Pancreas (tissue), 10 donors: ENCODE measurements at regions not wholly inside any gene's neighbourhood (a gene's known extent, or its start where the extent isn't known, plus 50 kb on each side); places are given as distances from the start of the nearest gene placed in this dataset.
A peak's percentile ranks its signal among the peaks of the same experiment; 100 is the strongest.

Experiments used
- ATAC-seq, 4 donors: fragments of 200-7000 bp; cut with Tn5 transposase; one replicate each; pipeline versions ENCODE4 v1.8.0 to v1.9.1; 2020; ENCODE audit warnings: mild to moderate bottlenecking in 4 of 4, moderate library complexity in 4 of 4
- DNase-seq, 6 donors: peaks; one replicate each; pipeline ENCODE4 v3.0.0-alpha.2; 2020
- FAIRE-seq: peaks from 2 replicates; lab custom pipeline; 2012; peaks lifted over from hg19 to GRCh38; lab: Jason Lieb, UNC
- H3K27ac ChIP-seq, 4 donors: fragments of 200-600 bp; sonication (generic); 1 replicate in 3 of 4; 2 replicates in 1 of 4; pipeline versions ENCODE4 v1.5.0 to v1.8.0; 2020
- H3K27me3 ChIP-seq, 4 donors: fragments of 200-600 bp; one replicate each; pipeline ENCODE4 v1.8.0; 2021
- H3K36me3 ChIP-seq, 3 donors: fragments of 200-600 bp; sonication (generic) in 1 of 3; one replicate each; pipeline versions ENCODE4 v1.5.0 to v1.8.0; 2020 to 2021
- H3K4me1 ChIP-seq, 3 donors: fragments of 200-600 bp; one replicate each; pipeline ENCODE4 v1.8.0; 2021
- H3K4me3 ChIP-seq, 4 donors: fragments of 200-600 bp; sonication (generic) in 2 of 4; one replicate each; pipeline versions ENCODE4 v1.5.0 to v1.8.0; 2020 to 2021
- H3K9me3 ChIP-seq, 4 donors: fragments of 200-600 bp; one replicate each; pipeline ENCODE4 v1.8.0; 2021
- CTCF ChIP-seq, 4 donors: fragments of 200-600 bp; sonication (generic) in 3 of 4; IDR thresholded peaks; one replicate each; pipeline versions ENCODE4 v1.5.0 to v1.8.0; 2021; ENCODE audit warnings: antibody characterized with exemption in 4 of 4
- WGBS, 2 donors: extraction: QIAGEN DNeasy Blood & Tissue Kit; methylation state at CpG; one replicate each; pipeline ENCODE4 v1.1.7; 2013; 5-methylcytosine and 5-hydroxymethylcytosine counted together
- intact Hi-C, 3 donors: fragments of 100-400 bp; cut with DNase I; formaldehyde crosslinking; loops; one replicate each; pipeline versions ENCODE4 v1.11.1 to v1.14.2; 2022
- donor health status: healthy with polysubstance abuse.
- donor health status: DM: no; HTN: no; CAD: no; lungs with moderate emphysema.
- donor health status: DM: no; HTN: no; CAD: no.
- donor health status: control.
- donor health status: control.
- donor health status: Bipolar disorder and iron deficiency.
- donor health status: DM: yes; HTN: yes; CAD: no.
- donor health status: DM: no; HTN: no; CAD: no.
- donor health status: DM: no; HTN: no; CAD: no.
- donor health status: DM: yes; HTN: yes; CAD: no.

GRCh38 chr16:8094696-8095095 is 495.6 kb downstream of the TMEM114 start:
- H3K36me3 ChIP-seq = no peaks in the 10 kb centered on the region
- H3K9me3 ChIP-seq = no peaks in the 10 kb centered on the region
- intact Hi-C loops = no loop called here
- DNase-seq (no peak), ATAC-seq (no peak), FAIRE-seq (no peak)
- H3K4me3 ChIP-seq = no peak overlapping the region
- 60 to 72% methylated on average over 5 of the region's 5 CpGs for WGBS, 2 donors
- no peaks in the 10 kb centered on the region for H3K27me3 ChIP-seq
- no peak overlapping the region for H3K27ac ChIP-seq
- TF ChIP-seq CTCF (IDR thresholded peaks at IDR 0.05) = no peak
- H3K4me1 ChIP-seq = no peaks in the 10 kb centered on the region

- intact Hi-C loops = no loop called here
- FAIRE-seq = no peak
- Histone ChIP-seq H3K27ac (no peak overlapping the region), H3K27me3 (no peaks in the 10 kb centered on the region), H3K4me1 (no peaks in the 10 kb centered on the region), H3K36me3 (no peaks in the 10 kb centered on the region), H3K9me3 (no peaks in the 10 kb centered on the region), H3K4me3 (no peak overlapping the region)
- WGBS, 2 donors = 70 to 74% methylated on average over 2 of the region's 2 CpGs
- no peak for TF ChIP-seq CTCF (IDR thresholded peaks at IDR 0.05)
- no peak for DNase-seq
- ATAC-seq = no peak
Observed at GRCh38 chr16:8088820-8089338, 501.4 kb downstream of the TMEM114 start.

- no peak for DNase-seq
- FAIRE-seq = no peak
- intact Hi-C loops = no loop called here
- Histone ChIP-seq H3K27ac (no peak overlapping the region), H3K4me3 (no peak overlapping the region), H3K9me3 (no peaks in the 10 kb centered on the region), H3K27me3 (no peaks in the 10 kb centered on the region), H3K4me1 (no peaks in the 10 kb centered on the region), H3K36me3 (no peaks in the 10 kb centered on the region)
- TF ChIP-seq CTCF (IDR thresholded peaks at IDR 0.05) = no peak
- ATAC-seq = peak in 1 of 4 donors; percentile 50
- 38 to 49% methylated on average over 5 of the region's 5 CpGs for WGBS, 2 donors
Observed at GRCh38 chr16:8087597-8088289, 502.6 kb downstream of the TMEM114 start.

GRCh38 chr16:8087146-8087545 is 503.2 kb downstream of the TMEM114 start:
- H3K4me3 ChIP-seq = no peak overlapping the region
- 43 to 52% methylated on average over 2 of the region's 2 CpGs for WGBS, 2 donors
- FAIRE-seq = no peak
- intact Hi-C loops = no loop called here
- TF ChIP-seq CTCF (IDR thresholded peaks at IDR 0.05) = no peak
- no peak for ATAC-seq
- no peak overlapping the region for H3K27ac ChIP-seq
- H3K36me3 ChIP-seq = no peaks in the 10 kb centered on the region
- H3K27me3 ChIP-seq = no peaks in the 10 kb centered on the region
- no peaks in the 10 kb centered on the region for H3K9me3 ChIP-seq
- DNase-seq = no peak
- no peaks in the 10 kb centered on the region for H3K4me1 ChIP-seq

DNA sequence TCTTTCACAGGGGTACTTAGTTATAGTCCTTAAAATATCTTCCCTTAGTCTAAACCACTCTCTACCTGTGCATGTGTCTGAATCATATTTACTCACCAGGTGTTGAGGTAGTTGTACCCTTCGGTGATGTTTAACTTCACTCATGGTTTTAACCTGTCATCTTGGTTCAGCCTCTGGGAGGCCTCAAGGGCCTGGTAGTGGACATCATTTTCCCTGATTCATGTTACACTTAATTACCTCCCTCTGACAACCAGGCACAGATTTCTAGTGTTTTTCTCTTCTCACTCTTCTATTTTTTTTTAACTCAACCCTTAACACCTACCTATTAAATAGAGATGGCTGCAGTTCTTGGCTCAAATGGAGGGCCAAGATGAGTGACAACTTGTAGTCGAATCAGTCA is 505.4 kb downstream of the TMEM114 start:
- DNase-seq (no peak), ATAC-seq (no peak), FAIRE-seq (no peak)
- Histone ChIP-seq H3K4me3 (no peak overlapping the region), H3K9me3 (no peaks in the 10 kb centered on the region), H3K27ac (no peak overlapping the region), H3K36me3 (no peaks in the 10 kb centered on the region), H3K27me3 (no peaks in the 10 kb centered on the region), H3K4me1 (no peaks in the 10 kb centered on the region)
- WGBS, 2 donors = 60 to 71% methylated on average over 2 of the region's 2 CpGs
- intact Hi-C loops = no loop called here
- TF ChIP-seq CTCF (IDR thresholded peaks at IDR 0.05) = no peak
